ENCODE measurements at regions not wholly inside any gene's neighbourhood (a gene's known extent, or its start where the extent isn't known, plus 50 kb on each side); places are given as distances from the start of the nearest gene placed in this dataset.

- H3K4me1 ChIP-seq (ENCODE audit: low read depth): no peaks in the 10 kb centered on the region
- H3K4me3 ChIP-seq: no peak overlapping the region
- TF ChIP-seq, protein P1, sequence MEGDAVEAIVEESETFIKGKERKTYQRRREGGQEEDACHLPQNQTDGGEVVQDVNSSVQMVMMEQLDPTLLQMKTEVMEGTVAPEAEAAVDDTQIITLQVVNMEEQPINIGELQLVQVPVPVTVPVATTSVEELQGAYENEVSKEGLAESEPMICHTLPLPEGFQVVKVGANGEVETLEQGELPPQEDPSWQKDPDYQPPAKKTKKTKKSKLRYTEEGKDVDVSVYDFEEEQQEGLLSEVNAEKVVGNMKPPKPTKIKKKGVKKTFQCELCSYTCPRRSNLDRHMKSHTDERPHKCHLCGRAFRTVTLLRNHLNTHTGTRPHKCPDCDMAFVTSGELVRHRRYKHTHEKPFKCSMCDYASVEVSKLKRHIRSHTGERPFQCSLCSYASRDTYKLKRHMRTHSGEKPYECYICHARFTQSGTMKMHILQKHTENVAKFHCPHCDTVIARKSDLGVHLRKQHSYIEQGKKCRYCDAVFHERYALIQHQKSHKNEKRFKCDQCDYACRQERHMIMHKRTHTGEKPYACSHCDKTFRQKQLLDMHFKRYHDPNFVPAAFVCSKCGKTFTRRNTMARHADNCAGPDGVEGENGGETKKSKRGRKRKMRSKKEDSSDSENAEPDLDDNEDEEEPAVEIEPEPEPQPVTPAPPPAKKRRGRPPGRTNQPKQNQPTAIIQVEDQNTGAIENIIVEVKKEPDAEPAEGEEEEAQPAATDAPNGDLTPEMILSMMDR (IDR thresholded peaks at IDR 0.05; ENCODE audit: low read depth, low read length): no peak
- no peaks in the 10 kb centered on the region for H3K9me3 ChIP-seq (ENCODE audit: low read depth)
- H3K27ac ChIP-seq: no peak overlapping the region
- H3K27me3 ChIP-seq: no peaks in the 10 kb centered on the region
- DNase-seq (ENCODE audit: low read depth in 1 of 2, low spot score in 1 of 2): no peak
- no peaks in the 10 kb centered on the region for H3K36me3 ChIP-seq
These were observed 543.2 kb upstream of the API5 start for GRCh38 chr11:42768576-42768975.

DNA sequence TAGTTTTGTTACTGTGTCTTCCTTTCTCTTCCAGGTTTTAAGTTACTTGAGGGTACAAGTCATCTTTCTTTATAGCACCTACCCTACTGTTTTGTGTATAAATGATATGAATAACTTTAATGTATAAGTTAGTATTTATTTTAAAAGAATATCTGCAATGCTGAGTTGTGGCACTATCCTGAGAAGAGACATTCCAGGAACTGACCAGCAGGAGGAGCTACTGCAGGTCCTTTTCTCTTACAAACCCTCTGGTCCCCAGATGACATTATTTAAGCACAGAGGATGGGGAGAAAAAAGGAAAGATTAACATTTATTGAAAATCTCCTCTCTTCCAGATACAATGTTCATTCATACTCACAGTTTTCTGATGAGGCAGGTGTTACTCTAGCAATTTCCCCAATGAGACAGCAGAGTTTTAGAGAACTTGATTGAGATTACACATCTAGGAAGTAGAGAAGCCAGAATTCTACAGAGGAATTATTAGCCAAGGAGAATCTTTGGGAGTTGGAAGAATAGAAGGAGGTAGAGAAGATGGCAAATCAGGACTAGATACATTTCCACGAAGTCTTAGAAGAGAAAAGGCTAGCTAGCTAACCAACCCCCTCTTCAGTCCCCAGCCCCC is 541.2 kb upstream of the API5 start:
- no peaks in the 10 kb centered on the region for H3K36me3 ChIP-seq
- no peak overlapping the region for H3K4me3 ChIP-seq
- H3K27ac ChIP-seq: no peak overlapping the region
- H3K9me3 ChIP-seq (ENCODE audit: low read depth): no peaks in the 10 kb centered on the region
- peak; percentile 15 to 40 for DNase-seq (ENCODE audit: low read depth in 1 of 2, low spot score in 1 of 2)
- H3K27me3 ChIP-seq: no peaks in the 10 kb centered on the region
- TF ChIP-seq, protein P1 (IDR thresholded peaks at IDR 0.05; ENCODE audit: low read depth, low read length): peak; percentile 42
- H3K4me1 ChIP-seq (ENCODE audit: low read depth): no peaks in the 10 kb centered on the region

GRCh38 chr11:42772886-42773285 is 538.9 kb upstream of the API5 start:
- TF ChIP-seq, protein P1 (IDR thresholded peaks at IDR 0.05; ENCODE audit: low read depth, low read length): no peak

DNA sequence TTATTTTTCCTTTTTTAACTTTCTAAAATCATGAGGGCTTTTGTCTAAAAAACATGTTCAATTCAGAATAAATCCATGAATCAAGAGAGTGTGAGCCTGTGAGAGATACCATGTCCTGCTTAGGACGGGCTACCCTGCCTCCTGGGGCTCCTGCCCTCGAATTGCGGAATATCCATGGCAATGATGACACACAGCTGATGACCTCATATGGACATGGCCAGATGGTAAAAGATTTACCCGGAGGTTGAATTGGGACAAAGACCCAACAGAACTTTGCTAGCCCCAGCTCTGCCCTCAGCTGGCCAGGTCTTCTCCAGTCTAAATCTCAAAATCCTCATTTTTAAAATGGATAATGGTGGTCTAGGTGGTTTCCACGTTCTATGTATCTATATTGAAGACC is 538.1 kb upstream of the API5 start:
- TF ChIP-seq, protein P1 (IDR thresholded peaks at IDR 0.05; ENCODE audit: low read depth, low read length): no peak
- Histone ChIP-seq H3K27me3 (no peaks in the 10 kb centered on the region), H3K27ac (no peak overlapping the region), H3K9me3 (ENCODE audit: low read depth) (no peaks in the 10 kb centered on the region), H3K4me1 (ENCODE audit: low read depth) (no peaks in the 10 kb centered on the region), H3K4me3 (no peak overlapping the region), H3K36me3 (no peaks in the 10 kb centered on the region)
- no peak for DNase-seq (ENCODE audit: low read depth in 1 of 2, low spot score in 1 of 2)

More at GRCh38 chr11:42772886-42773285, 538.9 kb upstream of the API5 start:
- no peaks in the 10 kb centered on the region for H3K27me3 ChIP-seq
- H3K4me1 ChIP-seq (ENCODE audit: low read depth): no peaks in the 10 kb centered on the region
- no peak overlapping the region for H3K4me3 ChIP-seq
- H3K36me3 ChIP-seq: no peaks in the 10 kb centered on the region
- H3K27ac ChIP-seq: no peak overlapping the region
- H3K9me3 ChIP-seq (ENCODE audit: low read depth): no peaks in the 10 kb centered on the region
- DNase-seq (ENCODE audit: low read depth in 1 of 2, low spot score in 1 of 2): no peak

DNA sequence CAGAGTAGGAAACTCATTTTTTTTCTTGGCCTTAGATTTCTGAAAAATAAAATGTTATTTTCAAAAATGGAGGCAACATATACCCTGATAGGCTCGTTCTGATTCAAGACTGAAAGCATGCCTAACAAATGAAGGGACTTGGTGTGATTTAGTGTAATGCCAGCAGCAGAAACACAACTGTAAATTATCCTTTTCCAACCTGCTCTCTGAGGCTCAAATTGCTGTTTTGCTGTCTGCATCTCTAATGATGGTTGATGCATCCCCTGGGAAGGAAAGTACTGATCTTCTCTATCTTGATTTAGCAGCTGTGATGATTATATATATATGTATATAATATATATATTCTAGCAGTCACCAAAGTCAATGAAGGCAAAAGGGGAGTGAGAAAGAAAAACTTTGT is 537.2 kb upstream of the API5 start:
- DNase-seq (ENCODE audit: low read depth in 1 of 2, low spot score in 1 of 2): no peak
- H3K27me3 ChIP-seq: no peaks in the 10 kb centered on the region
- H3K9me3 ChIP-seq (ENCODE audit: low read depth): no peaks in the 10 kb centered on the region
- H3K27ac ChIP-seq: no peak overlapping the region
- no peaks in the 10 kb centered on the region for H3K4me1 ChIP-seq (ENCODE audit: low read depth)
- no peaks in the 10 kb centered on the region for H3K36me3 ChIP-seq
- TF ChIP-seq, protein P1 (IDR thresholded peaks at IDR 0.05; ENCODE audit: low read depth, low read length): no peak
- H3K4me3 ChIP-seq: no peak overlapping the region

Data from cardiac muscle cell (in vitro differentiated cells and primary cell).